Adrenal gland (tissue), 9 donors: ENCODE measurements at regions not wholly inside any gene's neighbourhood (a gene's known extent, or its start where the extent isn't known, plus 50 kb on each side); places are given as distances from the start of the nearest gene placed in this dataset.
A peak's percentile ranks its signal among the peaks of the same experiment; 100 is the strongest.

ENCODE experiments used
- DNase-seq, 7 donors: peaks; one replicate each; pipeline ENCODE4 v3.0.0-alpha.2; 2019 to 2020
- H3K27ac ChIP-seq, 5 donors: fragments of 200-600 bp; sonication (generic) in 4 of 5; 1 replicate in 3 of 5; 2 replicates in 2 of 5; pipeline versions ENCODE4 v1.5.1 to v1.8.0; 2016 to 2020; ENCODE audit warnings: mild to moderate bottlenecking in 1 of 5
- H3K27me3 ChIP-seq: fragments of 200-600 bp; 2 replicates; pipeline ENCODE4 v1.8.0; 2021
- H3K36me3 ChIP-seq, 2 donors: fragments of 200-600 bp; replicated peaks in 1 of 2; 1 replicate in 1 of 2; 2 replicates in 1 of 2; pipeline versions ENCODE4 v1.5.1 to v1.8.0; 2018 to 2022
- H3K4me1 ChIP-seq, 2 donors: fragments of 200-600 bp; replicated peaks in 1 of 2; 1 replicate in 1 of 2; 2 replicates in 1 of 2; pipeline versions ENCODE4 v1.5.1 to v1.8.0; 2018 to 2021
- H3K4me3 ChIP-seq, 4 donors: fragments of 200-600 bp; sonication (generic) in 3 of 4; one replicate each; pipeline ENCODE4 v1.5.1; 2016 to 2018
- H3K9me3 ChIP-seq, 3 donors: fragments of 200-600 bp; sonication (generic) in 1 of 3; replicated peaks in 1 of 3; 1 replicate in 2 of 3; 2 replicates in 1 of 3; pipeline versions ENCODE4 v1.5.1 to v1.8.0; 2016 to 2021
- CTCF ChIP-seq, 6 experiments: fragments of 450-650 bp in 4 of 6; fragments of 200-600 bp in 2 of 6; sonication (generic) in 1 of 6; IDR thresholded peaks; 1 replicate in 5 of 6; 2 replicates in 1 of 6; pipeline versions ENCODE4 v1.5.1 to v1.8.0; 2016 to 2021; ENCODE audit warnings: antibody characterized with exemption in 6 of 6, mild to moderate bottlenecking in 2 of 6, moderate library complexity in 1 of 6
- POLR2A ChIP-seq, 2 donors: fragments of 450-650 bp; IDR thresholded peaks; one replicate each; pipeline ENCODE4 v1.6.1; 2017; ENCODE audit warnings: antibody characterized with exemption in 2 of 2, mild to moderate bottlenecking in 2 of 2, moderate library complexity in 1 of 2
- WGBS, 4 donors: extraction: QIAGEN DNeasy Blood & Tissue Kit in 2 of 4; methylation state at CpG; one replicate each; pipeline versions ENCODE4 v1.1.5 to v1.1.7; 2013 to 2017; 5-methylcytosine and 5-hydroxymethylcytosine counted together
- intact Hi-C, 2 donors: fragments of 100-400 bp; cut with DNase I; formaldehyde crosslinking; loops; one replicate each; pipeline versions ENCODE4 v1.14.1 to v1.15.0; 2022 to 2023
- donor health status: healthy with polysubstance abuse.
- donor health status: Bipolar disorder and iron deficiency.
- donor health status: DM: yes; HTN: yes; CAD: no.
- donor health status: DM: no; HTN: no; CAD: no.
- donor health status: DM: no; HTN: no; CAD: no.

GRCh38 chr13:67867206-67867605, 637.1 kb upstream of the PCDH9 start:
- TF ChIP-seq POLR2A (IDR thresholded peaks at IDR 0.05) (no peak), CTCF (IDR thresholded peaks at IDR 0.05) (no peak)
- H3K4me1 ChIP-seq: no peaks in the 10 kb centered on the region
- WGBS, 4 donors: 85 to 92% (median 91%) methylated on average over 2 of the region's 2 CpGs
- intact Hi-C loops: no loop called here
- H3K36me3 ChIP-seq: no peaks in the 10 kb centered on the region
- H3K27ac ChIP-seq: no peak overlapping the region
- H3K27me3 ChIP-seq: no peaks in the 10 kb centered on the region
- no peak for DNase-seq
- H3K9me3 ChIP-seq: no peaks in the 10 kb centered on the region
- H3K4me3 ChIP-seq: no peak overlapping the region

- 61 to 86% (median 79%) methylated on average over 3 of the region's 3 CpGs for WGBS, 4 donors
- H3K27me3 ChIP-seq: no peaks in the 10 kb centered on the region
- intact Hi-C loops: no loop called here
- H3K4me1 ChIP-seq: peaks cover 5 to 12% of the 10 kb centered on the region in 2 donors
- no peak for TF ChIP-seq CTCF (IDR thresholded peaks at IDR 0.05)
- no peak for TF ChIP-seq POLR2A (IDR thresholded peaks at IDR 0.05)
- no peak for DNase-seq
- no peaks in the 10 kb centered on the region for H3K36me3 ChIP-seq
- H3K9me3 ChIP-seq: no peaks in the 10 kb centered on the region
- H3K27ac ChIP-seq: no peak overlapping the region
- H3K4me3 ChIP-seq: no peak overlapping the region
Observed at GRCh38 chr13:67860315-67860714, 630.2 kb upstream of the PCDH9 start.

DNA sequence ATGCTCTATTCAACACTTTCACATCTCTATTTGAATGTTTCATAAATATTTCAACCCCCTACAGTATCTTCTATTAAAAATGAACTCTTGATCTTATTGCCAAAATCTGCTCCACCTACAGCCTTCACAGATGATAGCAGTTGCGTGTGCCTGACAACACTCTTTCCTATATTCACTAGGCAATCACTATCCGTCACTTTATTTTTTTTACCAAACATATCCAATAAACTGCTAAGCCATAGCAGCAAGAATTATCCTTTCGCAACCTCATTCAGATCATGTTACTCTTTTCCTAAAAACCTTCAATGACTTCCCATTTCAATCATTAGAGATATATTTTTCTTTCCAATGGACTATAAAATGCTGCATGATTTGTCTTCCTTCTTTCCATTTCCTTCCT, 629.8 kb upstream of the PCDH9 start:
- Histone ChIP-seq H3K4me1 (peaks cover 5 to 14% of the 10 kb centered on the region in 2 donors), H3K9me3 (no peaks in the 10 kb centered on the region), H3K4me3 (no peak overlapping the region), H3K27ac (no peak overlapping the region), H3K27me3 (no peaks in the 10 kb centered on the region), H3K36me3 (no peaks in the 10 kb centered on the region)
- intact Hi-C loops: no loop called here
- 85 to 94% (median 90%) methylated on average over 3 of the region's 3 CpGs for WGBS, 4 donors
- no peak for DNase-seq
- TF ChIP-seq CTCF (IDR thresholded peaks at IDR 0.05) (no peak), POLR2A (IDR thresholded peaks at IDR 0.05) (no peak)

DNA sequence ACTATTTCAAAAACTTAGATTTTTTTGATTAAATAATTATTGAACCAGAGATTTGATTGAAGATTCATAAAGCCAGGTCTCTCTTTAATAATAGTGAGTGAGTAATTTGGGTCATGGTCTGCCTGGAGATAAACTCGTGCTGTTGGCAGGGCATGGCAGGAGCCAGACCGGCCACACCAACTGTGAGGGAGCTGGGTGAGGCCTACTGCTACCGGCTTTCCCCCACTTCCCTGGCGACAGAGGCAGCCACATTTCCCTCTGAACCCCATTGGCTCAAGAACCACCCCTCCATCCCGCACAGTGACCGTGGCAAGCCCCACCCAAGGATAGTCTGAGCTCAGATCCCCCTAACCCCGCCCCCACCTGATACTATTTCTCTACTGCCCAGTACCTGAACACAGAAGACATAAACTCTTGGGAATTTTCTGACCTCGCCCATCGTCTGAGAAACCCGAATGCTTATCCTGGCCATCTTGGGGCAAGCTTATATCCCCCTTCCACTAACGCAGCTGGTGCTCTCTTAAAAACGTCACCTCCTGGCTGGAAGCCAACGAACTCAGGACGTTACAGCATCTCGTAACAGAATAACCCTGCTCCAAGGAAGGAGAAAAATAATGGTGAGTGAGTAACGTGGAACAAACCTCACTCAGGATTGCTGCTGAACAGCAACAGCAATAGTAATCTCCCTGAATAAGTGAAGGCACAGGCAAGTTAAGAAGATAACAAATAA, 627.6 kb upstream of the PCDH9 start:
- Histone ChIP-seq H3K27ac (peak overlapping the region in 1 of 5 donors; percentile 75), H3K9me3 (no peaks in the 10 kb centered on the region), H3K4me1 (peaks cover 5 to 14% of the 10 kb centered on the region in 2 donors), H3K36me3 (no peaks in the 10 kb centered on the region), H3K4me3 (no peak overlapping the region), H3K27me3 (no peaks in the 10 kb centered on the region)
- peak; percentile 33 to 66 (median 59) for DNase-seq
- TF ChIP-seq CTCF (IDR thresholded peaks at IDR 0.05) (no peak), POLR2A (IDR thresholded peaks at IDR 0.05) (no peak)
- 62 to 65% (median 64%) methylated on average over 14 to 16 of the region's 16 CpGs for WGBS, 4 donors
- intact Hi-C loops: no loop called here
